Activated B cell treated with CpG ODN at 0.5 μM for 24 hours (primary cell): ENCODE measurements at regions not wholly inside any gene's neighbourhood (a gene's known extent, or its start where the extent isn't known, plus 50 kb on each side); places are given as distances from the start of the nearest gene placed in this dataset.

Experiments
- ATAC-seq: fragments of 200-7000 bp; cut with Tn5 transposase; one replicate; pipeline ENCODE4 v1.10.0; 2021; ENCODE audit warnings: low read depth, mild to moderate bottlenecking, moderate library complexity
- CTCF ChIA-PET: fragments of 350-600 bp; sonication (Branson Sonifier 250); formaldehyde crosslinking; loops from one replicate; lab custom pipeline; 2021; ENCODE audit warnings: antibody characterized with exemption; lab: Charles Lee
- POLR2A ChIA-PET: fragments of 350-600 bp; sonication (Branson Sonifier 250); formaldehyde crosslinking; loops from one replicate; lab custom pipeline; 2021; ENCODE audit warnings: antibody characterized with exemption; lab: Charles Lee
- DNase-seq: peaks from one replicate; pipeline ENCODE4 v3.0.0; 2022
- H3K27ac Mint-ChIP-seq: one replicate; pipeline ENCODE4 v1.8.0; 2020; ENCODE audit warnings: mixed read lengths
- H3K27me3 Mint-ChIP-seq: one replicate; pipeline ENCODE4 v1.8.0; 2021; ENCODE audit warnings: mixed read lengths
- H3K36me3 Mint-ChIP-seq: one replicate; pipeline ENCODE4 v1.8.0; 2021; ENCODE audit warnings: low read depth, mixed read lengths
- H3K4me1 Mint-ChIP-seq: one replicate; pipeline ENCODE4 v1.8.0; 2021; ENCODE audit warnings: mixed read lengths
- H3K4me3 Mint-ChIP-seq: one replicate; pipeline ENCODE4 v1.8.0; 2020; ENCODE audit warnings: mild to moderate bottlenecking, mixed read lengths
- H3K9me3 Mint-ChIP-seq: one replicate; pipeline ENCODE4 v1.8.0; 2020; ENCODE audit warnings: mixed read lengths
- intact Hi-C: fragments of 100-400 bp; cut with micrococcal nuclease; formaldehyde crosslinking; loops from one replicate; pipeline ENCODE4 v1.15.1; 2024
- TF ChIP-seq, protein P1 (sequence below): fragments of 200-600 bp; IDR thresholded peaks from one replicate; pipeline ENCODE4 v1.8.0; 2022; ENCODE audit warnings: antibody characterized with exemption, mild to moderate bottlenecking

- CTCF ChIA-PET, result no interaction called here
- TF ChIP-seq, protein P1, sequence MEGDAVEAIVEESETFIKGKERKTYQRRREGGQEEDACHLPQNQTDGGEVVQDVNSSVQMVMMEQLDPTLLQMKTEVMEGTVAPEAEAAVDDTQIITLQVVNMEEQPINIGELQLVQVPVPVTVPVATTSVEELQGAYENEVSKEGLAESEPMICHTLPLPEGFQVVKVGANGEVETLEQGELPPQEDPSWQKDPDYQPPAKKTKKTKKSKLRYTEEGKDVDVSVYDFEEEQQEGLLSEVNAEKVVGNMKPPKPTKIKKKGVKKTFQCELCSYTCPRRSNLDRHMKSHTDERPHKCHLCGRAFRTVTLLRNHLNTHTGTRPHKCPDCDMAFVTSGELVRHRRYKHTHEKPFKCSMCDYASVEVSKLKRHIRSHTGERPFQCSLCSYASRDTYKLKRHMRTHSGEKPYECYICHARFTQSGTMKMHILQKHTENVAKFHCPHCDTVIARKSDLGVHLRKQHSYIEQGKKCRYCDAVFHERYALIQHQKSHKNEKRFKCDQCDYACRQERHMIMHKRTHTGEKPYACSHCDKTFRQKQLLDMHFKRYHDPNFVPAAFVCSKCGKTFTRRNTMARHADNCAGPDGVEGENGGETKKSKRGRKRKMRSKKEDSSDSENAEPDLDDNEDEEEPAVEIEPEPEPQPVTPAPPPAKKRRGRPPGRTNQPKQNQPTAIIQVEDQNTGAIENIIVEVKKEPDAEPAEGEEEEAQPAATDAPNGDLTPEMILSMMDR, result no peak
- intact Hi-C loops, result loop anchor here (5.0 to 10.0 kb wide), 2 partner anchors 95 to 573 kb away; partner anchors contain the start of genes LBX1 and PAX2
These were observed 93.5 kb upstream of the PAX2 start for GRCh38 chr10:100651916-100652315.

DNA sequence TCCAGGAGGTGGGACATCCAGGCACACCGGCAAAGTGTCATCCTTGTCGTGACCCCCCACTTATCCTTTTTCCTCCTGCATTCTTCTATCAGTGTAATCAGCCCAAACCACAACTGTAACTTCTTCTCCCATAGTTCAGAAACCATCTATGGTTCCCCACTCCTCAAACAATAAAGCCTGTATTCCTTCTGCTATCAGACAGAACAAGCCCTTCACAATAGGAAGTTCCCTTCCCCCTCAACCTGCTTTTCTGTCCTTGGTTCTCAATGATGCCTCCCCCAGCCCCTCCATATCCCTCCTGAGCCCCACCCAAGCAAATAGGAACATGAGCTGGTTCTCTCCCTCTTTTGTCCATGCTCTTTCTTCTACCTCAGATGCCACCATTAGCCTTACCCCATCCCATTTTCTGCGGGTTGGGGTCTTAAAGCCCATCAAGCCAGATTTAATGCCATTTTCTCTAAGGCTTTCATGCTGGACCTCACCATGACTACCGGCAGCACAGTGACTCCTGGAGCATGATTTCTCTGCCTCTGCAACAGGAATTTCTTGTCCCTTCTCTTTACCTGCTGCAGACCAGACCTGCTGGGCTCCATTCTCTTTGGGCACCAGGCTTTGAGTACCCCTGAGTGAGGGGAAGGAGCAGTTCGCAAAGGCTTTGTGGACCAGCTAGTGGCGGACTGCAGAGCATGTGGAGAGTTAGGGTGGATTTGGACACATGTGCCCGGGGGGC is 92.8 kb upstream of the PAX2 start:
- H3K9me3 Mint-ChIP-seq, result peaks cover 2% of the 10 kb centered on the region
- TF ChIP-seq, protein P1, result no peak
- intact Hi-C loops, result loop anchor here (5.0 to 10.0 kb wide), 2 partner anchors 95 to 572 kb away; partner anchors contain the start of genes LBX1 and PAX2
- H3K27me3 Mint-ChIP-seq, result peaks cover 65% of the 10 kb centered on the region
- POLR2A ChIA-PET, result no interaction called here
- H3K36me3 Mint-ChIP-seq, result no peaks in the 10 kb centered on the region
- H3K4me3 Mint-ChIP-seq, result no peak overlapping the region
- peaks cover 22% of the 10 kb centered on the region for H3K4me1 Mint-ChIP-seq
- CTCF ChIA-PET, result no interaction called here
- ATAC-seq, result no peak
- no peak for DNase-seq
- H3K27ac Mint-ChIP-seq, result no peak overlapping the region

More at GRCh38 chr10:100651916-100652315, 93.5 kb upstream of the PAX2 start:
- Mint-ChIP-seq H3K4me3 (no peak overlapping the region), H3K9me3 (no peaks in the 10 kb centered on the region), H3K27ac (no peak overlapping the region), H3K36me3 (no peaks in the 10 kb centered on the region), H3K27me3 (peaks cover 59% of the 10 kb centered on the region), H3K4me1 (peaks cover 22% of the 10 kb centered on the region)
- POLR2A ChIA-PET, result no interaction called here
- no peak for ATAC-seq
- DNase-seq, result no peak

- POLR2A ChIA-PET, result no interaction called here
- intact Hi-C loops, result loop anchor here (5.0 to 10.0 kb wide), 2 partner anchors 94 to 571 kb away; partner anchors contain the start of genes LBX1 and PAX2
- H3K27me3 Mint-ChIP-seq, result peaks cover 66% of the 10 kb centered on the region
- no peak overlapping the region for H3K27ac Mint-ChIP-seq
- H3K9me3 Mint-ChIP-seq, result peaks cover 2% of the 10 kb centered on the region
- peaks cover 22% of the 10 kb centered on the region for H3K4me1 Mint-ChIP-seq
- H3K36me3 Mint-ChIP-seq, result no peaks in the 10 kb centered on the region
- H3K4me3 Mint-ChIP-seq, result peak overlapping the region; percentile 57
- ATAC-seq (no peak), DNase-seq (no peak)
- TF ChIP-seq, protein P1, result no peak
- CTCF ChIA-PET, result no interaction called here
These were observed 92.0 kb upstream of the PAX2 start for GRCh38 chr10:100653238-100653956.

- peaks cover 62% of the 10 kb centered on the region for H3K27me3 Mint-ChIP-seq
- CTCF ChIA-PET, result no interaction called here
- intact Hi-C loops, result loop anchor here (5.0 to 10.0 kb wide), 2 partner anchors 93 to 571 kb away; partner anchors contain the start of genes LBX1 and PAX2
- TF ChIP-seq, protein P1, result no peak
- H3K27ac Mint-ChIP-seq, result no peak overlapping the region
- DNase-seq, result no peak
- H3K9me3 Mint-ChIP-seq, result peaks cover 2% of the 10 kb centered on the region
- POLR2A ChIA-PET, result no interaction called here
- H3K36me3 Mint-ChIP-seq, result no peaks in the 10 kb centered on the region
- peak; percentile 28 for ATAC-seq
- H3K4me3 Mint-ChIP-seq, result peak overlapping the region; percentile 70
- H3K4me1 Mint-ChIP-seq, result peaks cover 25% of the 10 kb centered on the region
These were observed 91.2 kb upstream of the PAX2 start for GRCh38 chr10:100653957-100654781.
